Activated CD4-positive, alpha-beta T cell treated with anti-CD3 and anti-CD28 coated beads for 36 hours (primary cell): ENCODE measurements at regions not wholly inside any gene's neighbourhood (a gene's known extent, or its start where the extent isn't known, plus 50 kb on each side); places are given as distances from the start of the nearest gene placed in this dataset.

Experiments used
- ATAC-seq: fragments of 200-7000 bp; cut with Tn5 transposase; one replicate; pipeline ENCODE4 v1.10.0; 2021; ENCODE audit warnings: mild to moderate bottlenecking, moderate library complexity
- CTCF ChIA-PET: fragments of 350-600 bp; sonication (Branson Sonifier 250); formaldehyde crosslinking; loops from one replicate; lab custom pipeline; 2021; ENCODE audit warnings: antibody characterized with exemption; lab: Charles Lee
- POLR2A ChIA-PET: fragments of 350-600 bp; sonication (Branson Sonifier 250); formaldehyde crosslinking; loops from one replicate; lab custom pipeline; 2021; ENCODE audit warnings: antibody characterized with exemption, inconsistent platforms; lab: Charles Lee
- DNase-seq: peaks from one replicate; pipeline ENCODE4 v3.0.0-alpha.2; 2020
- H3K27ac Mint-ChIP-seq: one replicate; pipeline ENCODE4 v1.8.0; 2021; ENCODE audit warnings: mixed read lengths
- H3K27me3 Mint-ChIP-seq: one replicate; pipeline ENCODE4 v1.8.0; 2021; ENCODE audit warnings: mixed read lengths
- H3K36me3 Mint-ChIP-seq: one replicate; pipeline ENCODE4 v1.8.0; 2021; ENCODE audit warnings: low read depth, mixed read lengths
- H3K4me1 Mint-ChIP-seq: one replicate; pipeline ENCODE4 v1.8.0; 2021; ENCODE audit warnings: mixed read lengths
- H3K4me3 Mint-ChIP-seq: one replicate; pipeline ENCODE4 v1.8.0; 2021; ENCODE audit warnings: mild to moderate bottlenecking, moderate library complexity, mixed read lengths
- H3K9me3 Mint-ChIP-seq: one replicate; pipeline ENCODE4 v1.8.0; 2021; ENCODE audit warnings: low read depth, mixed read lengths
- intact Hi-C, 2 experiments: fragments of 100-400 bp; cut with DNase I in 1 of 2; cut with micrococcal nuclease in 1 of 2; formaldehyde crosslinking; loops; one replicate each; pipeline versions ENCODE4 v1.14.2 to v1.15.1; 2022 to 2024; cut with DNase I, micrococcal nuclease

- Mint-ChIP-seq H3K27me3 (peaks cover 14% of the 10 kb centered on the region), H3K36me3 (no peaks in the 10 kb centered on the region), H3K4me1 (no peaks in the 10 kb centered on the region), H3K4me3 (no peak overlapping the region), H3K9me3 (no peaks in the 10 kb centered on the region), H3K27ac (no peak overlapping the region)
- intact Hi-C loops: loop anchor here (2.0 to 5.0 kb wide), 8 partner anchors 244 to 1192 kb away; partner anchors contain the start of gene PPID (in 1 of the 2)
- ChIA-PET CTCF (interaction anchor here (1.0 kb wide), 1 partner anchor 318 kb away, joined by 3 read pairs; no protein-coding TSS in a partner anchor), POLR2A (no interaction called here)
- ATAC-seq (peak; percentile 94), DNase-seq (peak; percentile 43)
These were observed 343.5 kb downstream of the RAPGEF2 start for GRCh38 chr4:159446266-159446976.

GRCh38 chr4:159447296-159447695, 344.4 kb downstream of the RAPGEF2 start:
- H3K9me3 Mint-ChIP-seq: no peaks in the 10 kb centered on the region
- ATAC-seq (no peak), DNase-seq (no peak)
- POLR2A ChIA-PET: no interaction called here
- H3K27me3 Mint-ChIP-seq: peaks cover 14% of the 10 kb centered on the region
- no peaks in the 10 kb centered on the region for H3K36me3 Mint-ChIP-seq
- H3K4me3 Mint-ChIP-seq: no peak overlapping the region
- no peak overlapping the region for H3K27ac Mint-ChIP-seq
- CTCF ChIA-PET: interaction anchor here (1.0 kb wide), 1 partner anchor 317 kb away, joined by 3 read pairs; no protein-coding TSS in a partner anchor
- intact Hi-C loops: loop anchor here (2.0 to 5.0 kb wide), 8 partner anchors 244 to 1192 kb away; partner anchors contain the start of gene PPID (in 1 of the 2)
- no peaks in the 10 kb centered on the region for H3K4me1 Mint-ChIP-seq

GRCh38 chr4:159451006-159451405, 348.1 kb downstream of the RAPGEF2 start:
- H3K9me3 Mint-ChIP-seq: no peaks in the 10 kb centered on the region
- no peaks in the 10 kb centered on the region for H3K4me1 Mint-ChIP-seq
- DNase-seq (no peak), ATAC-seq (no peak)
- intact Hi-C loops: no loop called here
- H3K36me3 Mint-ChIP-seq: no peaks in the 10 kb centered on the region
- ChIA-PET CTCF (no interaction called here), POLR2A (no interaction called here)
- H3K4me3 Mint-ChIP-seq: no peak overlapping the region
- H3K27me3 Mint-ChIP-seq: peaks cover 7% of the 10 kb centered on the region
- H3K27ac Mint-ChIP-seq: no peak overlapping the region

- ChIA-PET POLR2A (interaction anchor here (0.6 kb wide), 1 partner anchor 70 kb away, joined by 3 read pairs; no protein-coding TSS in a partner anchor), CTCF (interaction anchor here (0.6 to 1.3 kb wide), 2 partner anchors 20 to 55 kb away, joined by 3 read pairs; no protein-coding TSS in a partner anchor)
- H3K27me3 Mint-ChIP-seq: peaks cover under 1% of the 10 kb centered on the region
- ATAC-seq: no peak
- H3K4me3 Mint-ChIP-seq: no peak overlapping the region
- intact Hi-C loops: no loop called here
- no peak overlapping the region for H3K27ac Mint-ChIP-seq
- no peaks in the 10 kb centered on the region for H3K36me3 Mint-ChIP-seq
- H3K4me1 Mint-ChIP-seq: no peaks in the 10 kb centered on the region
- DNase-seq: peak; percentile 17
- H3K9me3 Mint-ChIP-seq: no peaks in the 10 kb centered on the region
These were observed 352.9 kb downstream of the RAPGEF2 start for GRCh38 chr4:159455675-159456237.

GRCh38 chr4:159460371-159460770, 357.5 kb downstream of the RAPGEF2 start:
- no peaks in the 10 kb centered on the region for H3K4me1 Mint-ChIP-seq
- intact Hi-C loops: no loop called here
- POLR2A ChIA-PET: no interaction called here
- no peaks in the 10 kb centered on the region for H3K36me3 Mint-ChIP-seq
- peaks cover 9% of the 10 kb centered on the region for H3K9me3 Mint-ChIP-seq
- ATAC-seq (no peak), DNase-seq (no peak)
- CTCF ChIA-PET: no interaction called here
- no peak overlapping the region for H3K4me3 Mint-ChIP-seq
- H3K27me3 Mint-ChIP-seq: peaks cover 2% of the 10 kb centered on the region
- no peak overlapping the region for H3K27ac Mint-ChIP-seq

- intact Hi-C loops: no loop called here
- H3K27ac Mint-ChIP-seq: no peak overlapping the region
- no peaks in the 10 kb centered on the region for H3K4me1 Mint-ChIP-seq
- peaks cover 9% of the 10 kb centered on the region for H3K9me3 Mint-ChIP-seq
- H3K4me3 Mint-ChIP-seq: no peak overlapping the region
- H3K36me3 Mint-ChIP-seq: no peaks in the 10 kb centered on the region
- ChIA-PET POLR2A (no interaction called here), CTCF (interaction anchor here (0.7 kb wide), 1 partner anchor 1269 kb away, joined by 3 read pairs; no protein-coding TSS in a partner anchor)
- H3K27me3 Mint-ChIP-seq: peaks cover 2% of the 10 kb centered on the region
- ATAC-seq: no peak
- no peak for DNase-seq
These were observed 360.4 kb downstream of the RAPGEF2 start for GRCh38 chr4:159463235-159463634.

GRCh38 chr4:159464302-159464701, 361.4 kb downstream of the RAPGEF2 start:
- Mint-ChIP-seq H3K27ac (no peak overlapping the region), H3K27me3 (peaks cover 2% of the 10 kb centered on the region), H3K4me3 (no peak overlapping the region), H3K4me1 (no peaks in the 10 kb centered on the region), H3K36me3 (no peaks in the 10 kb centered on the region), H3K9me3 (peaks cover 9% of the 10 kb centered on the region)
- ChIA-PET CTCF (no interaction called here), POLR2A (no interaction called here)
- DNase-seq (no peak), ATAC-seq (no peak)
- intact Hi-C loops: no loop called here

GRCh38 chr4:159476886-159477285, 374.0 kb downstream of the RAPGEF2 start:
- ChIA-PET POLR2A (no interaction called here), CTCF (interaction anchor here (1.0 kb wide), 1 partner anchor 22 kb away, joined by 3 read pairs; no protein-coding TSS in a partner anchor)
- H3K36me3 Mint-ChIP-seq: no peaks in the 10 kb centered on the region
- no peak for DNase-seq
- H3K4me1 Mint-ChIP-seq: no peaks in the 10 kb centered on the region
- no peak for ATAC-seq
- no peak overlapping the region for H3K27ac Mint-ChIP-seq
- no peaks in the 10 kb centered on the region for H3K9me3 Mint-ChIP-seq
- H3K4me3 Mint-ChIP-seq: no peak overlapping the region
- intact Hi-C loops: no loop called here
- H3K27me3 Mint-ChIP-seq: no peaks in the 10 kb centered on the region

GRCh38 chr4:159480826-159481225, 377.9 kb downstream of the RAPGEF2 start:
- Mint-ChIP-seq H3K27ac (no peak overlapping the region), H3K27me3 (peaks cover 4% of the 10 kb centered on the region), H3K9me3 (no peaks in the 10 kb centered on the region), H3K4me3 (no peak overlapping the region), H3K4me1 (no peaks in the 10 kb centered on the region), H3K36me3 (no peaks in the 10 kb centered on the region)
- intact Hi-C loops: loop anchor here in 1 of 2 experiments (10.0 kb wide), 1 partner anchor 464 kb away; no protein-coding TSS in a partner anchor
- no peak for ATAC-seq
- DNase-seq: no peak
- ChIA-PET POLR2A (no interaction called here), CTCF (no interaction called here)

GRCh38 chr4:159481936-159482335, 379.1 kb downstream of the RAPGEF2 start:
- H3K4me3 Mint-ChIP-seq: no peak overlapping the region
- H3K27me3 Mint-ChIP-seq: peaks cover 6% of the 10 kb centered on the region
- H3K4me1 Mint-ChIP-seq: no peaks in the 10 kb centered on the region
- no peaks in the 10 kb centered on the region for H3K9me3 Mint-ChIP-seq
- intact Hi-C loops: loop anchor here in 1 of 2 experiments (10.0 kb wide), 1 partner anchor 463 kb away; no protein-coding TSS in a partner anchor
- ATAC-seq: no peak
- H3K36me3 Mint-ChIP-seq: no peaks in the 10 kb centered on the region
- DNase-seq: no peak
- ChIA-PET CTCF (no interaction called here), POLR2A (no interaction called here)
- H3K27ac Mint-ChIP-seq: no peak overlapping the region

GRCh38 chr4:159483110-159483781, 380.4 kb downstream of the RAPGEF2 start:
- no peaks in the 10 kb centered on the region for H3K4me1 Mint-ChIP-seq
- H3K9me3 Mint-ChIP-seq: no peaks in the 10 kb centered on the region
- no peak overlapping the region for H3K27ac Mint-ChIP-seq
- ATAC-seq (no peak), DNase-seq (no peak)
- H3K36me3 Mint-ChIP-seq: no peaks in the 10 kb centered on the region
- peaks cover 9% of the 10 kb centered on the region for H3K27me3 Mint-ChIP-seq
- ChIA-PET POLR2A (no interaction called here), CTCF (interaction anchor here (0.6 kb wide), 1 partner anchor 1473 kb away, joined by 4 read pairs; no protein-coding TSS in a partner anchor)
- H3K4me3 Mint-ChIP-seq: no peak overlapping the region
- intact Hi-C loops: loop anchor here in 1 of 2 experiments (10.0 kb wide), 1 partner anchor 462 kb away; no protein-coding TSS in a partner anchor
